Fibroblast of mammary gland (primary cell): ENCODE measurements at regions not wholly inside any gene's neighbourhood (a gene's known extent, or its start where the extent isn't known, plus 50 kb on each side); places are given as distances from the start of the nearest gene placed in this dataset.

ENCODE experiments used
- DNase-seq: peaks from one replicate; pipeline ENCODE4 v3.0.0-alpha.2; 2010; ENCODE audit warnings: low read depth
- H3K4me3 ChIP-seq: 2 replicates; pipeline ENCODE4 v1.5.1; 2011; ENCODE audit warnings: low read depth, mild to moderate bottlenecking, low read length, moderate library complexity; ENCODE audit not compliant: control insufficient read depth
- TF ChIP-seq, protein P1 (sequence below): conservative IDR thresholded peaks from 2 replicates; pipeline ENCODE4 v1.5.1; 2011; ENCODE audit warnings: low read depth, low read length, inconsistent platforms; ENCODE audit not compliant: control insufficient read depth, insufficient read depth

DNA sequence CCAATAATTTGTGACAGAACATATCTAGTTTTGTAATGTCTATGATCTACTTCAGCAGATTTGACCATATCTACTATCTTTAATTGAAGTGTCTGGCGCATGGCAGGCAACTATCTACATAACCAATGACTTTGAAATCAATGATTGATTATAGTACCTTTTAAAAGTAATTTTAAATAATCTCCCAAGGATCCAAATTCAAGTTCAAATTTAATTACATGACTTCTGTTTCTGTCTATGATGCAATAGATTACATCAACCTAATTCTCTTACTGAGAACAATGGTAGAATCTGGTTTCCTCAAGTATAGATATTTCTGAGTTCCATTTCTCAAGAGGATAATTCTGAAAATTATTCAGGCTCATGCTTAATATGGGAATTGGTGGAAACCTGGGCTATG lies 177.4 kb upstream of the IL15 start:
- no peak for DNase-seq
- TF ChIP-seq, protein P1, sequence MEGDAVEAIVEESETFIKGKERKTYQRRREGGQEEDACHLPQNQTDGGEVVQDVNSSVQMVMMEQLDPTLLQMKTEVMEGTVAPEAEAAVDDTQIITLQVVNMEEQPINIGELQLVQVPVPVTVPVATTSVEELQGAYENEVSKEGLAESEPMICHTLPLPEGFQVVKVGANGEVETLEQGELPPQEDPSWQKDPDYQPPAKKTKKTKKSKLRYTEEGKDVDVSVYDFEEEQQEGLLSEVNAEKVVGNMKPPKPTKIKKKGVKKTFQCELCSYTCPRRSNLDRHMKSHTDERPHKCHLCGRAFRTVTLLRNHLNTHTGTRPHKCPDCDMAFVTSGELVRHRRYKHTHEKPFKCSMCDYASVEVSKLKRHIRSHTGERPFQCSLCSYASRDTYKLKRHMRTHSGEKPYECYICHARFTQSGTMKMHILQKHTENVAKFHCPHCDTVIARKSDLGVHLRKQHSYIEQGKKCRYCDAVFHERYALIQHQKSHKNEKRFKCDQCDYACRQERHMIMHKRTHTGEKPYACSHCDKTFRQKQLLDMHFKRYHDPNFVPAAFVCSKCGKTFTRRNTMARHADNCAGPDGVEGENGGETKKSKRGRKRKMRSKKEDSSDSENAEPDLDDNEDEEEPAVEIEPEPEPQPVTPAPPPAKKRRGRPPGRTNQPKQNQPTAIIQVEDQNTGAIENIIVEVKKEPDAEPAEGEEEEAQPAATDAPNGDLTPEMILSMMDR, result no peak
- H3K4me3 ChIP-seq, result no peak overlapping the region

- TF ChIP-seq, protein P1, result no peak
- DNase-seq, result no peak
Observed at GRCh38 chr4:141462361-141462760, 174.0 kb upstream of the IL15 start.

GRCh38 chr4:141463678-141464077 lies 172.7 kb upstream of the IL15 start:
- no peak for DNase-seq
- H3K4me3 ChIP-seq, result no peak overlapping the region
- TF ChIP-seq, protein P1, result no peak

More at GRCh38 chr4:141462361-141462760, 174.0 kb upstream of the IL15 start:
- no peak overlapping the region for H3K4me3 ChIP-seq

DNA sequence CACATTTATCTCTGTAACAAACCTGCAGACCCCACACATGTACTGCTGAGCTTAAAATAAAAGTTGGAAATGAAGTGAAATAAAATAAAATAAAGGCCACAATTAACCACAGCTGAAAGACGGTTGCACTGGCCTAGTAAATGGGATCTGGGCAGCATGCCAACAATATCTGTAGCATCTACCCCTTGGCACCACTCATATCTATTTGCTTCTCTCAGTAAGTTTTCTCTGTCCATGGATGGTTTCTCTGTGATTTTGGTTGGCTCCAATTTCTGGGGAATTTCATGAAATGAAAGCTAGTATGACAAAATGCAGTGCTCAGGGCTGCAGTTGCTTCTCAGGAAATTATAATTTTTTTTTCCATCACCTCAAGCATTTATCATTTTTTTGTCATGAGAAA lies 172.0 kb upstream of the IL15 start:
- H3K4me3 ChIP-seq, result no peak overlapping the region
- TF ChIP-seq, protein P1, result no peak
- DNase-seq, result no peak

- H3K4me3 ChIP-seq, result no peak overlapping the region
- TF ChIP-seq, protein P1, result no peak
- DNase-seq, result no peak
Observed at GRCh38 chr4:141465171-141465570, 171.2 kb upstream of the IL15 start.

DNA sequence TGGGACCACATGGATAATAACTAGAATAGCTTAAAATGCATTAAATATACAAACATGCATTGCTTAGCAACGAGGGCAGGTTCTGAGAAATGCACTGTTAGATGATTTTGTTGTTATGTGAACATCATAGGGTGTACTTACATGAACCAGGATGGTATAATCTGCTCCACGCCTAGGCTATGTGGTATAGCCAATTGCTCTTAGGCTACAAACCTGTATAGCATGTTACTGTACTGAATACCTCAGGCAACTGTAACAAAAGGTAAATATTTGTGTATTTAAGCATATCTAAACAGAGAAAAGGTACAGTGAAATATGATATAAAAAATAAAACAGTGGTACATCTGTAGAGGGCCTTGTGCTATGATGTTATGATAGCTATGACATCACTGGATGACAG lies 169.2 kb upstream of the IL15 start:
- DNase-seq, result no peak
- TF ChIP-seq, protein P1, result no peak
- no peak overlapping the region for H3K4me3 ChIP-seq

- TF ChIP-seq, protein P1, result no peak
- H3K4me3 ChIP-seq, result no peak overlapping the region
- no peak for DNase-seq
Observed at GRCh38 chr4:141469392-141469791, 167.0 kb upstream of the IL15 start.
